Medulla oblongata (tissue), 1 donor: ENCODE measurements at regions not wholly inside any gene's neighbourhood (a gene's known extent, or its start where the extent isn't known, plus 50 kb on each side); places are given as distances from the start of the nearest gene placed in this dataset.

Source experiments
- DNase-seq: peaks from one replicate; pipeline ENCODE4 v3.0.0-alpha.2; 2015; ENCODE audit errors: extremely low spot score

DNA sequence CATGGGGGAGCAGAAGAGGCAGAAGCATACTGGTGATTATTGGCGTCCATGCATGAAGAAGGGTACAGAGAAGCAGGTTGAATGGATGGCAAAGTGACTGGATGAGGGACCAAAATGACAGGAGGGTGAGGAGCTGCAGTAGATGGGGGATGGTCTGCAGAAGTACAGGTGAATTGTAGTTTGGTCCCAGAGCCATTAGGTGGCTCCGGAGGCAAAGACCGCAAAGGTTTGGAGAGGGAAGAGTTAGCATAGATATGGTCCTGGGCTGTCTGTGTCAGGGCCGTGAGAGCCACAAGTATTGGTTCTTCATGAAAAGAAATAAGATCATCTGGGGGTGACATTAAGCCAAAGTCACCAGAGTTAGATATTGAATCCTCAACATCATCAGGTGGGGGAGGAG is 59.0 kb upstream of the ZNF726 start:
- DNase-seq: no peak

DNA sequence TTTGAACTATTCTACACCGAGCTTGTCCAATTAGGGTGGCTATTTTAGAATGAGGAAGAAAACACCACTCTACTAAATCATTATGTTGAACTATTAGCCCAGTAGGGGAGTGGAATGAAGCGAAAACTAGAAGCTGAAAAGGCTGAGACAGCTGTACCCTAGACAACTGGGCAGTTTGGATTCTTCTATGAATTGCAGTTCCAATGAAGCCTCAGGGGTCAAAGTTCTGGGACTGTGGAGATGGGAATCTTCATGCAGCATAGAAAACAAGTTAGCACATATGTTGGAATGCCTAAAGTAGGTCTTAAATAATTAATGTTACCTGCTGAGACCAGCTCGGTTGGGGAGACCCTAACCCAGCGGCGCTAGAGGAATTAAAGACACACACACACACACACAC is 62.7 kb upstream of the ZNF726 start:
- no peak for DNase-seq

DNA sequence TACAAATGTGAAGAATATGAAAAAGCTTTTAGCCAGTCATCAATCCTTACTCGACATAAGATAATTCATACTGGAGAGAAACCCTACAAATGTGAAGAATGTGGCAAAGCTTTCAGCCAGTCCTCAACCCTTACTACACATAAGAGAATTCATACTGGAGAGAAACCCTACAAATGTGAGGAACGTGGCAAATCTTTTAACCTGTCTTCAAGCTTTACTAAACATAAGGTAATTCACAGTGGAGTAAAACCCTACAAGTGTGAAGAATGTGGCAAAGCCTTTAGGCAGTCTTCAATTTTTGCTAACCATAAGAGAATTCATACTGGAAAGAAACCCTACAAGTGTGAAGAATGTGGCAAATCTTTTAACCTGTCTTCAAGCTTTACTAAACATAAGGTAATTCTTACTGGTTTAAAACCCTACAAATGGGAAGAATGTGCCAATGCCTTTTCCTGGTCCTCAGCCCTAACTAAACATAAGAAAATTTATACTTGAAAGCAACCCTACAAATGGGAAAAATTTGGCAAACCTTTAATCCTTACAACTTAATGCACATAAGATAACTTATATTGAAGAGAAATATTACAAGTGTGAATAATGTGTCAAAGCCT is 74.1 kb upstream of the ZNF681 start:
- no peak for DNase-seq

DNA sequence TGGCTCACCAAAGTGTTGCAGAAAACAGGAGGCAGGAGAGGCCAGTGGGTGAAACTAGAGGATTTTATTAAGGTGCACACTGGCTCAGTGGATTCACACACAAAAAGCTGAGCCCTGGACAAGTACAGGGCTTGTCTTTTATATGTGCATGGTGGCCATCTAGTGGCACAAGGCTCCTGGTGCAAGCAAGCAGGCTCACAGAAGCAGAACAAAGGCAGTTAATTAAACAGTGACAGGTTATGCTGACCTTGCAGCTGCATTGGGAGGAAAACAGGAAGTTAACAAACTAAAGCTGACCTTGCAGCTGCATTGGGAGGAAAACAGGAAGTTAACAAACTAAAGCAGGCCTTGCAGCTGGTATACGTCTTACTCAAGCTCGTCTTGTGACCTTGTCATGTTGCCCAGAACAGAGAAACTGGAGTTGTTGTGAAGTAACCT is 65.3 kb upstream of the ZNF681 start:
- DNase-seq: no peak

DNA sequence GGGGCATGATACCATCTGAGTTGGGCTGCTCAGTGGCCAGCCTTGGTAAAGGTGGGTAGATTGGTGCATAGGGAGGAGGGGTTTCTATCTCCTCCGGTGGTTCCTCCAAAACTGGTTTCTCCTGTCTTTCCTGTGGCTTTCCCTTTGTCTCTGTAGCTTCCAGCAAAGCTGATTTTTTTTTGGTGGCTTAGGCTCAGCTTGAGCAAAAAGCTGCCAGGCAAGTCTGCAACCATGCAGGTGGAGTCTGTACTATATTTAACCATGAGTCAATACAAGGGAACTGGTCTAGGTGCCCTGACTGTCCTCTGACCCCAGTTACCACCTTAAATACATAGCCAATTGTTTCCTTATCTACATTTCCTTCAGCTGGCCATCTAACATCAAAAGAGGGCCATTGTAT is 64.0 kb upstream of the ZNF681 start:
- DNase-seq: no peak

DNA sequence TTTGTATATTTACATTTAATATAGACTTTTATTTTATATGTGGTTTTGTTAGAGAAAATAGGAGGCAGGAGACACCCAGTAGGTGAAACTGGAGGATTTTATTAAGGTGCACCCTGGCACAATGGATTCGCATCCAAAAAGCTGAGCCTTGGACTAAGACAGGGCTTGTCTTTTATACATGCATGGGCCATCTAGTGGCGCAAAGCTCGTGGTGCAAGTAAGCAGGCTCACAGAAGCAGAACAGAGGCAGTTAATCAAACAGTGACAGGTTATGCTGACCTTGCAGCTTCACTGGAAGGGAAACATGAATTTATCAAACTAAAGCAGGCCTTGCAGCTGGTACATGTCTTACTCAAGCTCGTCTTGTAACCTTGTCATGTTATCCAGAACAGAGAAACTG is 58.8 kb upstream of the ZNF681 start:
- peak; percentile 8 for DNase-seq

DNA sequence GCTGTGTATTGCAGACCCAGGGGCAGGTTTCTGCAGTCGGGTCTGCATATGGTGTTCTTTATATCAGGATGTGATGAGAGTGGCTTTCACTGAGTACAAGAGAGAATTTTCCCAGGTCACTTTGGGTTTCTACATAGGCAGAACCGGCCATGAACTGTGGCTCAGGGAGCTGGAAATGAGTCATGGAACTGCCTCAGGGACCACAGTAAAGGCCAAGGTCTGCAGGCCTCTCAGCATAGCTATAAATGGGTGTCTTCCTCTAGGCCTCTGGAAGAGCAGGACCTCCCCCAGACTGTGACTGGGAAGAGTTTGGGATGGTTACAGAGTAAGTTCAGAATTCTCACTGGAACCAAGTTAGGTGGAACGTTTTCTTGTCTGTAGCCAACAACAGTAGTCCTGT is 51.8 kb upstream of the ZNF681 start:
- DNase-seq: no peak
